ENCODE measurements at regions not wholly inside any gene's neighbourhood (a gene's known extent, or its start where the extent isn't known, plus 50 kb on each side); places are given as distances from the start of the nearest gene placed in this dataset.

- no peak overlapping the region for H3K4me3 ChIP-seq (ENCODE audit: low read depth, low read length)
- TF ChIP-seq MAX (IDR thresholded peaks at IDR 0.05; ENCODE audit: low read depth, low read length) = no peak
- TF ChIP-seq MYC (IDR thresholded peaks at IDR 0.05; ENCODE audit: low read depth, low read length) = no peak
- TF ChIP-seq CTCF (IDR thresholded peaks at IDR 0.05; ENCODE audit: low read depth, low read length) = no peak
- no peak for TF ChIP-seq POLR2A (IDR thresholded peaks at IDR 0.05; ENCODE audit: extremely low read depth, insufficient read length)
- DNase-seq (ENCODE audit: low read depth) = no peak
Measured at GRCh38 chr1:200301152-200301551, 108.7 kb downstream of the ZNF281 start.

- DNase-seq (ENCODE audit: low read depth) = no peak
- TF ChIP-seq MAX (IDR thresholded peaks at IDR 0.05; ENCODE audit: low read depth, low read length) (no peak), MYC (IDR thresholded peaks at IDR 0.05; ENCODE audit: low read depth, low read length) (no peak), CTCF (IDR thresholded peaks at IDR 0.05; ENCODE audit: low read depth, low read length) (no peak), POLR2A (IDR thresholded peaks at IDR 0.05; ENCODE audit: extremely low read depth, insufficient read length) (no peak)
- H3K4me3 ChIP-seq (ENCODE audit: low read depth, low read length) = no peak overlapping the region
Measured at GRCh38 chr1:200299571-200299970, 110.3 kb downstream of the ZNF281 start.

GRCh38 chr1:200298242-200298641, 111.6 kb downstream of the ZNF281 start:
- no peak for DNase-seq (ENCODE audit: low read depth)
- TF ChIP-seq POLR2A (IDR thresholded peaks at IDR 0.05; ENCODE audit: extremely low read depth, insufficient read length) = no peak
- no peak for TF ChIP-seq MYC (IDR thresholded peaks at IDR 0.05; ENCODE audit: low read depth, low read length)
- TF ChIP-seq MAX (IDR thresholded peaks at IDR 0.05; ENCODE audit: low read depth, low read length) = no peak
- no peak for TF ChIP-seq CTCF (IDR thresholded peaks at IDR 0.05; ENCODE audit: low read depth, low read length)
- no peak overlapping the region for H3K4me3 ChIP-seq (ENCODE audit: low read depth, low read length)

GRCh38 chr1:200296091-200296661, 113.7 kb downstream of the ZNF281 start:
- no peak for DNase-seq (ENCODE audit: low read depth)
- H3K4me3 ChIP-seq (ENCODE audit: low read depth, low read length) = no peak overlapping the region
- no peak for TF ChIP-seq POLR2A (IDR thresholded peaks at IDR 0.05; ENCODE audit: extremely low read depth, insufficient read length)
- no peak for TF ChIP-seq MYC (IDR thresholded peaks at IDR 0.05; ENCODE audit: low read depth, low read length)
- no peak for TF ChIP-seq CTCF (IDR thresholded peaks at IDR 0.05; ENCODE audit: low read depth, low read length)
- no peak for TF ChIP-seq MAX (IDR thresholded peaks at IDR 0.05; ENCODE audit: low read depth, low read length)

GRCh38 chr1:200294241-200294640, 115.6 kb downstream of the ZNF281 start:
- DNase-seq (ENCODE audit: low read depth) = no peak
- TF ChIP-seq POLR2A (IDR thresholded peaks at IDR 0.05; ENCODE audit: extremely low read depth, insufficient read length) = no peak
- no peak for TF ChIP-seq MAX (IDR thresholded peaks at IDR 0.05; ENCODE audit: low read depth, low read length)
- no peak for TF ChIP-seq CTCF (IDR thresholded peaks at IDR 0.05; ENCODE audit: low read depth, low read length)
- TF ChIP-seq MYC (IDR thresholded peaks at IDR 0.05; ENCODE audit: low read depth, low read length) = no peak
- no peak overlapping the region for H3K4me3 ChIP-seq (ENCODE audit: low read depth, low read length)
